Thoracic aorta (tissue), 2 donors: ENCODE measurements at regions not wholly inside any gene's neighbourhood (a gene's known extent, or its start where the extent isn't known, plus 50 kb on each side); places are given as distances from the start of the nearest gene placed in this dataset.

ENCODE experiments used
- ATAC-seq: fragments of 150-250 bp; one replicate; pipeline ENCODE4 v1.8.0; 2017; ENCODE audit warnings: low read depth; ENCODE audit not compliant: insufficient number of reproducible peaks, low FRiP score
- DNase-seq: peaks from one replicate; pipeline ENCODE4 v3.0.0-alpha.2; 2020; ENCODE audit warnings: low spot score
- H3K27ac ChIP-seq, 2 donors: fragments of 200-600 bp; sonication (generic); 1 replicate in 1 of 2; 2 replicates in 1 of 2; pipeline ENCODE4 v1.5.1; 2016; ENCODE audit warnings: mild to moderate bottlenecking in 2 of 2, moderate library complexity in 2 of 2
- H3K27me3 ChIP-seq: fragments of 200-600 bp; sonication (generic); replicated peaks from 2 replicates; pipeline ENCODE4 v1.6.0; 2016; ENCODE audit warnings: mild to moderate bottlenecking; ENCODE audit not compliant: insufficient read depth
- H3K36me3 ChIP-seq: fragments of 200-600 bp; sonication (generic); one replicate; pipeline ENCODE4 v1.5.1; 2016
- H3K4me1 ChIP-seq, 2 donors: fragments of 200-600 bp; sonication (generic); 1 replicate in 1 of 2; 2 replicates in 1 of 2; pipeline versions ENCODE4 v1.5.1 to v1.6.0; 2016; ENCODE audit warnings: low read depth in 2 of 2, mild to moderate bottlenecking in 1 of 2; ENCODE audit not compliant: control insufficient read depth in 1 of 2
- H3K4me3 ChIP-seq: fragments of 200-600 bp; sonication (generic); 2 replicates; pipeline ENCODE4 v1.5.1; 2016; ENCODE audit warnings: mild to moderate bottlenecking
- H3K9me3 ChIP-seq: fragments of 200-600 bp; sonication (generic); 2 replicates; pipeline ENCODE4 v1.5.1; 2016
- CTCF ChIP-seq: fragments of 200-600 bp; sonication (generic); IDR thresholded peaks from one replicate; pipeline ENCODE4 v1.5.1; 2019; ENCODE audit warnings: antibody characterized with exemption

- no peaks in the 10 kb centered on the region for H3K27me3 ChIP-seq
- ATAC-seq: no peak
- no peak for TF ChIP-seq CTCF
- no peaks in the 10 kb centered on the region for H3K9me3 ChIP-seq
- H3K27ac ChIP-seq: no peak overlapping the region
- no peak overlapping the region for H3K4me3 ChIP-seq
- no peaks in the 10 kb centered on the region for H3K36me3 ChIP-seq
- no peak for DNase-seq
- H3K4me1 ChIP-seq: no peaks in the 10 kb centered on the region
Observed at GRCh38 chr2:151157000-151157735, 104.5 kb downstream of the RBM43 start.

GRCh38 chr2:151156431-151156830 is 105.2 kb downstream of the RBM43 start:
- no peak for TF ChIP-seq CTCF
- Histone ChIP-seq H3K27me3 (no peaks in the 10 kb centered on the region), H3K36me3 (no peaks in the 10 kb centered on the region), H3K9me3 (no peaks in the 10 kb centered on the region), H3K4me1 (no peaks in the 10 kb centered on the region), H3K27ac (no peak overlapping the region), H3K4me3 (no peak overlapping the region)
- no peak for DNase-seq
- no peak for ATAC-seq

GRCh38 chr2:151153601-151154000 is 108.1 kb downstream of the RBM43 start:
- no peak for ATAC-seq
- Histone ChIP-seq H3K27ac (no peak overlapping the region), H3K36me3 (no peaks in the 10 kb centered on the region), H3K9me3 (no peaks in the 10 kb centered on the region), H3K4me3 (no peak overlapping the region), H3K27me3 (no peaks in the 10 kb centered on the region), H3K4me1 (peaks cover 0 to 6% of the 10 kb centered on the region in 2 donors)
- DNase-seq: no peak
- no peak for TF ChIP-seq CTCF

- Histone ChIP-seq H3K4me1 (peaks cover 0 to 6% of the 10 kb centered on the region in 2 donors), H3K36me3 (no peaks in the 10 kb centered on the region), H3K27ac (no peak overlapping the region), H3K27me3 (no peaks in the 10 kb centered on the region), H3K9me3 (no peaks in the 10 kb centered on the region), H3K4me3 (no peak overlapping the region)
- ATAC-seq: no peak
- no peak for TF ChIP-seq CTCF
- no peak for DNase-seq
Observed at GRCh38 chr2:151150331-151151320, 111.0 kb downstream of the RBM43 start.

- no peaks in the 10 kb centered on the region for H3K36me3 ChIP-seq
- no peak for ATAC-seq
- H3K4me1 ChIP-seq: no peaks in the 10 kb centered on the region
- H3K27me3 ChIP-seq: no peaks in the 10 kb centered on the region
- H3K9me3 ChIP-seq: no peaks in the 10 kb centered on the region
- H3K27ac ChIP-seq: no peak overlapping the region
- TF ChIP-seq CTCF: no peak
- no peak overlapping the region for H3K4me3 ChIP-seq
- DNase-seq: no peak
Observed at GRCh38 chr2:151138507-151138906, 123.2 kb downstream of the RBM43 start.
